HCT116 (cell line): ENCODE measurements at regions not wholly inside any gene's neighbourhood (a gene's known extent, or its start where the extent isn't known, plus 50 kb on each side); places are given as distances from the start of the nearest gene placed in this dataset.

ENCODE experiments used
- ATAC-seq: fragments of 200-7000 bp; cut with Tn5 transposase; 2 replicates; pipeline ENCODE4 v1.9.1; 2020; ENCODE audit warnings: mild to moderate bottlenecking, moderate library complexity
- BruUV-seq: library from RNA; stranded (reverse); fragments of 400-500 nt; replicated peaks from 2 replicates; lab custom pipeline; 2021; lab: Mats Ljungman, UMichigan
- CTCF ChIA-PET: fragments of 300-600 bp; sonication (Branson Sonifier 250); formaldehyde crosslinking; loops from one replicate; lab custom pipeline; 2021; ENCODE audit warnings: antibody characterized with exemption; lab: Charles Lee
- POLR2A ChIA-PET: fragments of 300-600, 350-600 bp; sonication (Branson Sonifier 250); formaldehyde crosslinking; loops from one replicate; lab custom pipeline; 2021; ENCODE audit warnings: antibody characterized with exemption; lab: Charles Lee
- RAD21 ChIA-PET, 2 experiments: fragments of 300-600 bp; sonication (Branson Sonifier 250); formaldehyde crosslinking; loops; one replicate each; lab custom pipeline; 2023; ENCODE audit warnings: low total read pairs in 2 of 2; ENCODE audit not compliant: uncharacterized antibody in 2 of 2, unreplicated experiment in 2 of 2, low non-redundant PET in 1 of 2; lab: Charles Lee
- DNase-seq: peaks from one replicate; pipeline ENCODE4 v3.0.0-alpha.2; 2010; ENCODE audit warnings: low read depth, low spot score
- H2AFZ ChIP-seq: fragments of 200-600 bp; shearing (Covaris generic), sonication (generic); 2 replicates; pipeline ENCODE4 v1.6.1; 2017; ENCODE audit warnings: low read depth, mixed run types, mixed read lengths, antibody characterized with exemption, low read length; ENCODE audit not compliant: poor library complexity, severe bottlenecking
- H3K27ac ChIP-seq: 2 replicates; pipeline ENCODE4 v1.5.1; 2012; ENCODE audit warnings: low read depth, low read length
- H3K27me3 ChIP-seq: fragments of 200-600 bp; sonication (generic); 2 replicates; pipeline ENCODE4 v1.6.1; 2016; ENCODE audit warnings: mixed run types, low read length, mixed read lengths; ENCODE audit not compliant: insufficient read depth
- H3K36me3 ChIP-seq, 2 experiments: fragments of 200-500 bp in 1 of 2; fragments of 200-600 bp in 1 of 2; sonication (Bioruptor generic) in 1 of 2; sonication (generic) in 1 of 2; 2 replicates each; pipeline versions ENCODE4 v1.5.1 to v1.6.1; 2014 to 2016; ENCODE audit warnings: low read length in 2 of 2, inconsistent platforms in 1 of 2, mixed read lengths in 1 of 2, mixed run types in 1 of 2; ENCODE audit not compliant: insufficient read depth in 2 of 2, control insufficient read depth in 1 of 2
- H3K4me1 ChIP-seq, 2 experiments: fragments of 200-600 bp in 1 of 2; sonication (generic) in 1 of 2; 2 replicates each; pipeline versions ENCODE4 v1.5.1 to v1.6.1; 2012 to 2017; ENCODE audit warnings: low read length in 2 of 2, inconsistent platforms in 1 of 2, mild to moderate bottlenecking in 1 of 2, mixed read lengths in 1 of 2, mixed run types in 1 of 2, moderate library complexity in 1 of 2; ENCODE audit not compliant: insufficient read depth in 2 of 2, control insufficient read depth in 1 of 2
- H3K4me2 ChIP-seq: fragments of 200-600 bp; sonication (generic); 2 replicates; pipeline ENCODE4 v1.6.1; 2017; ENCODE audit warnings: mixed run types, low read length, mixed read lengths
- H3K4me3 ChIP-seq, 2 experiments: fragments of 200-600 bp in 1 of 2; sonication (generic) in 1 of 2; replicated peaks in 1 of 2; 2 replicates each; pipeline ENCODE4 v1.5.1; 2011 to 2016; ENCODE audit warnings: low read length in 2 of 2, control low read depth in 1 of 2, low read depth in 1 of 2, mild to moderate bottlenecking in 1 of 2, mixed read lengths in 1 of 2, mixed run types in 1 of 2
- H3K79me2 ChIP-seq: fragments of 200-600 bp; sonication (generic); 2 replicates; pipeline ENCODE4 v1.6.1; 2017; ENCODE audit warnings: mild to moderate bottlenecking, mixed run types, low read length, moderate library complexity, mixed read lengths; ENCODE audit not compliant: insufficient read depth
- H3K9ac ChIP-seq: fragments of 200-600 bp; sonication (generic); 2 replicates; pipeline ENCODE4 v1.6.1; 2016; ENCODE audit warnings: low read length, mixed read lengths
- H3K9me2 ChIP-seq: fragments of 200-600 bp; sonication (generic), shearing (Covaris generic); 2 replicates; pipeline ENCODE4 v1.6.1; 2017; ENCODE audit warnings: mixed run types, mild to moderate bottlenecking, moderate library complexity; ENCODE audit not compliant: insufficient read depth
- H3K9me3 ChIP-seq, 2 experiments: fragments of 200-500 bp in 1 of 2; fragments of 200-600 bp in 1 of 2; sonication (Bioruptor generic) in 1 of 2; sonication (generic) in 1 of 2; 2 replicates each; pipeline ENCODE4 v1.6.1; 2014 to 2017; ENCODE audit warnings: low read length in 2 of 2, mixed read lengths in 2 of 2, inconsistent platforms in 1 of 2, low read depth in 1 of 2, mild to moderate bottlenecking in 1 of 2, mixed run types in 1 of 2, moderate library complexity in 1 of 2; ENCODE audit not compliant: control insufficient read depth in 1 of 2, insufficient read depth in 1 of 2
- H4K20me1 ChIP-seq: fragments of 200-600 bp; sonication (generic), shearing (Covaris generic); 2 replicates; pipeline ENCODE4 v1.6.1; 2017; ENCODE audit warnings: mixed run types, mild to moderate bottlenecking, moderate library complexity; ENCODE audit not compliant: insufficient read depth
- ATF3 ChIP-seq: IDR thresholded peaks from 2 replicates; pipeline ENCODE4 v1.6.1; 2012
- CEBPB ChIP-seq: IDR thresholded peaks from 2 replicates; pipeline ENCODE4 v1.6.1; 2012; ENCODE audit warnings: low read depth
- CTCF ChIP-seq, 3 experiments: fragments of 200-600 bp in 1 of 3; sonication (generic) in 1 of 3; IDR thresholded peaks in 2 of 3; conservative IDR thresholded peaks in 1 of 3; 2 replicates each; pipeline ENCODE4 v1.5.1; 2012 to 2017; ENCODE audit warnings: low read depth in 2 of 3, low read length in 2 of 3, antibody characterized with exemption in 1 of 3, borderline replicate concordance in 1 of 3, control low read depth in 1 of 3, mild to moderate bottlenecking in 1 of 3, mixed read lengths in 1 of 3, mixed run types in 1 of 3, moderate library complexity in 1 of 3; ENCODE audit not compliant: insufficient read depth in 1 of 3
- EGR1 ChIP-seq: IDR thresholded peaks from 2 replicates; pipeline ENCODE4 v1.6.1; 2012; ENCODE audit warnings: low read depth
- EZH2 ChIP-seq: fragments of 200-600 bp; sonication (generic); IDR thresholded peaks from 2 replicates; pipeline ENCODE4 v1.6.1; 2017; ENCODE audit warnings: antibody characterized with exemption, mixed run types
- EZH2phosphoT487 ChIP-seq: fragments of 200-600 bp; IDR thresholded peaks from 2 replicates; pipeline ENCODE4 v1.6.1; 2018; ENCODE audit warnings: antibody characterized with exemption, borderline replicate concordance
- FOSL1 ChIP-seq: IDR thresholded peaks from 2 replicates; pipeline ENCODE4 v1.6.1; 2012; ENCODE audit warnings: low read depth
- JUND ChIP-seq: IDR thresholded peaks from 2 replicates; pipeline ENCODE4 v1.6.1; 2012
- POLR2AphosphoS5 ChIP-seq: IDR thresholded peaks from 2 replicates; pipeline ENCODE4 v1.6.1; 2011; ENCODE audit warnings: mild to moderate bottlenecking, low read depth, low read length, moderate library complexity
- RAD21 ChIP-seq: IDR thresholded peaks from 2 replicates; pipeline ENCODE4 v1.6.1; 2012; ENCODE audit warnings: low read depth, mild to moderate bottlenecking
- SP1 ChIP-seq: IDR thresholded peaks from 2 replicates; pipeline ENCODE4 v1.6.1; 2012; ENCODE audit warnings: low read depth
- SRF ChIP-seq: IDR thresholded peaks from 2 replicates; pipeline ENCODE4 v1.6.1; 2012; ENCODE audit warnings: low read depth
- TCF7L2 ChIP-seq: IDR thresholded peaks from 2 replicates; pipeline ENCODE4 v1.7.0; 2011; ENCODE audit warnings: borderline replicate concordance, inconsistent platforms; ENCODE audit not compliant: insufficient read depth, insufficient read length; ENCODE audit errors: extremely low read depth
- YY1 ChIP-seq: IDR thresholded peaks from 2 replicates; pipeline ENCODE4 v1.6.1; 2011; ENCODE audit warnings: low read length, low read depth, moderate library complexity, mild to moderate bottlenecking; ENCODE audit not compliant: insufficient replicate concordance; ENCODE audit errors: extremely low read depth
- ZBTB33 ChIP-seq: IDR thresholded peaks from 2 replicates; pipeline ENCODE4 v1.6.1; 2011; ENCODE audit warnings: mild to moderate bottlenecking, low read length, moderate library complexity; ENCODE audit not compliant: insufficient replicate concordance; ENCODE audit errors: extremely low read depth
- ZFX ChIP-seq: fragments of 450-650 bp; IDR thresholded peaks from 2 replicates; pipeline ENCODE4 v1.6.1; 2017
- ZNF274 ChIP-seq: fragments of 200-500 bp; sonication (Bioruptor generic); IDR thresholded peaks from 2 replicates; pipeline ENCODE4 v1.6.1; 2014; ENCODE audit warnings: mild to moderate bottlenecking, low read depth, low read length, inconsistent platforms
- intact Hi-C: fragments of 100-400 bp; cut with micrococcal nuclease; formaldehyde crosslinking; loops from 2 replicates; pipeline ENCODE4 v1.10.0; 2022
- TF ChIP-seq, protein P1 (sequence below): IDR thresholded peaks from 2 replicates; pipeline ENCODE4 v1.6.1; 2012

GRCh38 chr5:51013036-51013435, 346.6 kb downstream of the PARP8 start:
- CTCF ChIA-PET = no interaction called here

More at GRCh38 chr5:51013036-51013435, 346.6 kb downstream of the PARP8 start:
- H3K4me3 ChIP-seq = no peak overlapping the region
- no peaks in the 10 kb centered on the region for H3K79me2 ChIP-seq
- POLR2A ChIA-PET = no interaction called here
- no peaks in the 10 kb centered on the region for H3K9me3 ChIP-seq
- no peak overlapping the region for H3K27ac ChIP-seq
- intact Hi-C loops = no loop called here
- H3K27me3 ChIP-seq = no peaks in the 10 kb centered on the region
- no peaks in the 10 kb centered on the region for H3K36me3 ChIP-seq
- no peak for ATAC-seq
- no peak for DNase-seq
- no peaks in the 10 kb centered on the region for H4K20me1 ChIP-seq
- no peak overlapping the region for H3K9ac ChIP-seq
- H2AFZ ChIP-seq = no peak overlapping the region
- BruUV-seq = no TSS peak
- RAD21 ChIA-PET = no interaction called here
- no peaks in the 10 kb centered on the region for H3K4me1 ChIP-seq
- H3K9me2 ChIP-seq = no peaks in the 10 kb centered on the region
- H3K4me2 ChIP-seq = no peak overlapping the region
- no peak for TF ChIP-seq EGR1
- TF ChIP-seq EZH2 = no peak
- TF ChIP-seq ZBTB33 = no peak
- TF ChIP-seq ZNF274 = no peak
- TF ChIP-seq CEBPB = no peak
- TF ChIP-seq, protein P1, sequence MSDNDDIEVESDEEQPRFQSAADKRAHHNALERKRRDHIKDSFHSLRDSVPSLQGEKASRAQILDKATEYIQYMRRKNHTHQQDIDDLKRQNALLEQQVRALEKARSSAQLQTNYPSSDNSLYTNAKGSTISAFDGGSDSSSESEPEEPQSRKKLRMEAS = no peak
- no peak for TF ChIP-seq YY1
- TF ChIP-seq POLR2AphosphoS5 = no peak
- no peak for TF ChIP-seq CTCF (IDR thresholded peaks at IDR 0.05 in 2 of 3, conservative IDR thresholded peaks at IDR 0.05 in 1 of 3; ENCODE audit: borderline replicate concordance in 1 of 3, insufficient read depth in 1 of 3, low read depth in 2 of 3, low read length in 2 of 3)
- no peak for TF ChIP-seq RAD21
- no peak for TF ChIP-seq SRF
- TF ChIP-seq TCF7L2 = no peak
- no peak for TF ChIP-seq ZFX
- no peak for TF ChIP-seq JUND
- TF ChIP-seq SP1 = no peak
- TF ChIP-seq EZH2phosphoT487 = no peak
- TF ChIP-seq ATF3 = no peak
- no peak for TF ChIP-seq FOSL1
